ENCODE measurements at regions not wholly inside any gene's neighbourhood (a gene's known extent, or its start where the extent isn't known, plus 50 kb on each side); places are given as distances from the start of the nearest gene placed in this dataset.

DNA sequence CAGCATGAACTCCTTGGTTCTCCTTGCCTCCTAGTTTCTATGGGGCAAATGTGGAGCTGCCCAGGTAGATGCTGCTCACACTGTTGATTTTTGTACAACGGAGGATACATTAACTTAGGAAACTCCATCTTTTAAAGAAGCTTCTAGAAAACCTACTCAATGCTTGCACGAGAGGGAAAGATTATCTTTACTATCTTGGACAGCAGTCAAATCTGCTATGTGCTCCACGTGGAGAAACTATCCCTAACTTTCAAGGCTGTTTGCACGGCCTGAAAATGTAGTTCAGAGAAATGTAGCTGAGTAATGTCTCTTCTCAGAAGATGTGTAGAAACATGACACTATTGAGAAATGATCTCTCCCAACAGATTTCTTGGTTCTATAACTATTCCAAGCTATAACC, 1530.9 kb upstream of the PABPC4L start:
- no peak for DNase-seq (ENCODE audit: low read depth in 2 of 2)
- no peak overlapping the region for H3K4me3 ChIP-seq (replicated peaks in 1 of 2; ENCODE audit: low read depth in 2 of 2, low read length in 2 of 2)
- TF ChIP-seq, protein P1, sequence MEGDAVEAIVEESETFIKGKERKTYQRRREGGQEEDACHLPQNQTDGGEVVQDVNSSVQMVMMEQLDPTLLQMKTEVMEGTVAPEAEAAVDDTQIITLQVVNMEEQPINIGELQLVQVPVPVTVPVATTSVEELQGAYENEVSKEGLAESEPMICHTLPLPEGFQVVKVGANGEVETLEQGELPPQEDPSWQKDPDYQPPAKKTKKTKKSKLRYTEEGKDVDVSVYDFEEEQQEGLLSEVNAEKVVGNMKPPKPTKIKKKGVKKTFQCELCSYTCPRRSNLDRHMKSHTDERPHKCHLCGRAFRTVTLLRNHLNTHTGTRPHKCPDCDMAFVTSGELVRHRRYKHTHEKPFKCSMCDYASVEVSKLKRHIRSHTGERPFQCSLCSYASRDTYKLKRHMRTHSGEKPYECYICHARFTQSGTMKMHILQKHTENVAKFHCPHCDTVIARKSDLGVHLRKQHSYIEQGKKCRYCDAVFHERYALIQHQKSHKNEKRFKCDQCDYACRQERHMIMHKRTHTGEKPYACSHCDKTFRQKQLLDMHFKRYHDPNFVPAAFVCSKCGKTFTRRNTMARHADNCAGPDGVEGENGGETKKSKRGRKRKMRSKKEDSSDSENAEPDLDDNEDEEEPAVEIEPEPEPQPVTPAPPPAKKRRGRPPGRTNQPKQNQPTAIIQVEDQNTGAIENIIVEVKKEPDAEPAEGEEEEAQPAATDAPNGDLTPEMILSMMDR (IDR thresholded peaks at IDR 0.05; ENCODE audit: low read depth, low read length): no peak

DNA sequence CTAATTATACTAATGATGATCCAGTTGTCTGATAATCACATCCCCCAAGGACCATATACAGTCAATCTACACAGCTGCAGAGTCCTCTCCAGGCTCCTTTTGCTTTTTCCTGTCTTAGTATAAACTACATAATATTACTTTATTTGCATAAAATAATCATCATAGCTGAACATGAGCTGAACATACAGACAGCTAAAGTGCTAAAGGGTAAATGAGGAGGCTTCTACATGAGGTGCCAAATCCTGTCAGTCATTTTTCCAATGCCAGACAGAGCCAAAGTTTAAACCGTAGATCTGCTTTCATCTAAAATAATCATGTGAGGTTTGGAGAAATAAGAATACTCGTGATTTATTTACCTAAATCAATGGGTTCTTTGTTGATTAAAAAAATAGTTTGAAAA, 1530.1 kb upstream of the PABPC4L start:
- TF ChIP-seq, protein P1 (IDR thresholded peaks at IDR 0.05; ENCODE audit: low read depth, low read length): no peak
- no peak overlapping the region for H3K4me3 ChIP-seq (replicated peaks in 1 of 2; ENCODE audit: low read depth in 2 of 2, low read length in 2 of 2)
- no peak for DNase-seq (ENCODE audit: low read depth in 2 of 2)

DNA sequence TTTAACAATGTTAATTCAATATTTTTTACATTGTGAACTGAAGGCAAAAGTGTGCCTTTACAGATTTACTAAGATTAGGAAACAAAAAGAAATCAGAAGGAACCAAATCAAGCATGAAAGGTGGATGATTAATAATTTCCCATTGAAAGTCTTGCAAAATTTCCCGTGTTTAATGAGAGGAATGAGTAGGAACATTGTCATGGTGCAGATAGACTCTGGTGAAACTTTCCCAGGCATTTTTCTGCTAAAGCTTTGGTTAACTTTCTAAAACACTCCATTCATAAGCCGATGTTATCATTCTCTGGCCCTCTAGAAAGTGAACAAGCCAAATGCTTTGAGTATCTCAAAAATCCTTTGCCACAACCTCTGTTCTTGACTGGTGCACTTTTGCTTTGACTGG, 1522.8 kb upstream of the PABPC4L start:
- no peak for DNase-seq (ENCODE audit: low read depth in 2 of 2)
- TF ChIP-seq, protein P1 (IDR thresholded peaks at IDR 0.05; ENCODE audit: low read depth, low read length): no peak

DNA sequence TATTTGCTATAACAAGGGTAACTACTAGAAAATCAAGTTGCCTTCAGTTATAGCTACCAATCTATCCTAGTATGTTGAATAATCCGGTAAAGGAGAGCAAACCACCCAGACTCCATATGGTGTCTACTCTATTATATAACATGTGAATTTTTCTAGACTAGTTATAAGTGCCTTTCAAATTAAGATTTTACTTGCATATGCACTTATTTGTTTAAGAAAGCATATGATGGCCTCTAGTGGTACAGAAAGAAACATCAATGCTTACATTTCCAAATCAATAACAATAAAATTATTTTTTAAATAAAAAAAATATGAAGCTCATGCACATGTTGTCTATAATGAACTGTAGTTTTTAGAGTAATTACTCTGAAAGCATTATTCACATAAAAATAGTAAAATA, 1516.4 kb upstream of the PABPC4L start:
- no peak overlapping the region for H3K4me3 ChIP-seq (replicated peaks in 1 of 2; ENCODE audit: low read depth in 2 of 2, low read length in 2 of 2)

More for the DNA sequence above, 1522.8 kb upstream of the PABPC4L start:
- no peak overlapping the region for H3K4me3 ChIP-seq (replicated peaks in 1 of 2; ENCODE audit: low read depth in 2 of 2, low read length in 2 of 2)

DNA sequence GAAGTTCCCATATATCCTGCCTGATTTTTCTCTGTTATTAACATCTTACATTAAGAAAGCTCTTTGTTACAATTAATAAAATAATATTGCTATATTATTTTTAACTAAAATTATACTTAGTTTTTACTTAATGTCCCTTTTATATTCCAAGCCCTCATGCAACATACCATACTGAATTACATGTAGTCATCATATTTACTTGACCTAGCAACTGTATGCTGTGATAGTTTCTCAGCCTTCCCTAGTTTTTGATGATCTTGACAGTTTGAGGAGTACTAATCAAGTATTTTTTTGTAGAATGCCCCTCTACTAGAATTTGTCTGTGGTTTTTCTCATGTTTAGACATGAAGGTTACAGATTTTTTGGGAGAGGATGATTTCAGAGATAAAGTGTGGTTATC, 1503.8 kb upstream of the PABPC4L start:
- no peak overlapping the region for H3K4me3 ChIP-seq (replicated peaks in 1 of 2; ENCODE audit: low read depth in 2 of 2, low read length in 2 of 2)
- no peak for DNase-seq (ENCODE audit: low read depth in 2 of 2)
- TF ChIP-seq, protein P1 (IDR thresholded peaks at IDR 0.05; ENCODE audit: low read depth, low read length): no peak

More for the DNA sequence above, 1516.4 kb upstream of the PABPC4L start:
- TF ChIP-seq, protein P1 (IDR thresholded peaks at IDR 0.05; ENCODE audit: low read depth, low read length): no peak
- peak; percentile 0 to 14 for DNase-seq (ENCODE audit: low read depth in 2 of 2)

DNA sequence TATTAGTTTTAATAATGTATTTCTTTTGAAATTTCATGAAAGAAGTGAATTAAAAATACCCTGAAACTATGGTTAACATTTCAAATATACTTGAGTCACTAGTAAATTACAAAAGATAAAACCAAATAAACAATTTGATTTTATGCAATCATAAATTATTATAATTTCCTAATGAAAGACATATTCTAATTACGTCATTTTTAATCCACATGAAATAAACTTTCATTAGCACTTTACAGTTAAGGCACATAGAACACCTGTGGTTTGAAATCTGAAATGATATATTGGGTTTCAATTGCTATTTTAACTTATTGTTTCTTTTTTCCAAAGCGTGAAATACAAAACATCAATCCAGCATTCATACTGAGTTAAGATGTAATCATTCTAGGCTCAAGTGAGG, 1492.5 kb upstream of the PABPC4L start:
- TF ChIP-seq, protein P1 (IDR thresholded peaks at IDR 0.05; ENCODE audit: low read depth, low read length): no peak
- H3K4me3 ChIP-seq (replicated peaks in 1 of 2; ENCODE audit: low read depth in 2 of 2, low read length in 2 of 2): no peak overlapping the region
- no peak for DNase-seq (ENCODE audit: low read depth in 2 of 2)

DNA sequence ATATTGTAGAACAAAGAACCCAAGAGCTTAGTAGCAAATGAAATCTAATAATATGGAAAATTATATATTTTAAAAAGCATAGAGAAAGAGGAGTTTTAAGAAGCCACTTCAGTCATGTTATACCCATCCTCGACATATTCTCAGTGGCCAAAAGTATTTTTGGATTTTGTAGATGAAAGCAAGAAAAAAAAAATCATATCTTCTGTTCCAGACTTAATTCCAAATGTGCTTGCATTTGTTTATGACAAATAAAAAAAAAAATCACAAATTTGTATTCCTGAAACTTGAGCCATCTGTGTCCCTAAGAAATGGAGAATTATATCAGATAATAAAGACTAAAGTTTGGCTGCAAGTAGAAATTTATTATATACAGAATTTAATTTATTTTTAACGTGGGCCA, 1482.4 kb upstream of the PABPC4L start:
- TF ChIP-seq, protein P1 (IDR thresholded peaks at IDR 0.05; ENCODE audit: low read depth, low read length): no peak
- no peak overlapping the region for H3K4me3 ChIP-seq (replicated peaks in 1 of 2; ENCODE audit: low read depth in 2 of 2, low read length in 2 of 2)
- no peak for DNase-seq (ENCODE audit: low read depth in 2 of 2)

Measured in cardiac fibroblast (primary cell).